Testis (tissue), 2 donors: ENCODE measurements at regions not wholly inside any gene's neighbourhood (a gene's known extent, or its start where the extent isn't known, plus 50 kb on each side); places are given as distances from the start of the nearest gene placed in this dataset.

Experiments
- DNase-seq: peaks from one replicate; pipeline ENCODE4 v3.0.0-alpha.2; 2019
- H3K27ac ChIP-seq, 2 donors: fragments of 200-600 bp; sonication (generic); one replicate each; pipeline ENCODE4 v1.5.1; 2019
- H3K27me3 ChIP-seq: fragments of 200-600 bp; sonication (generic); one replicate; pipeline ENCODE4 v1.5.1; 2019
- H3K36me3 ChIP-seq: fragments of 200-600 bp; sonication (generic); one replicate; pipeline ENCODE4 v1.5.1; 2017; ENCODE audit warnings: low read depth; ENCODE audit errors: missing control alignments
- H3K4me1 ChIP-seq: fragments of 200-600 bp; sonication (generic); one replicate; pipeline ENCODE4 v1.5.1; 2019
- H3K4me3 ChIP-seq, 2 donors: fragments of 200-600 bp; sonication (generic); one replicate each; pipeline ENCODE4 v1.5.1; 2017 to 2019
- H3K9me3 ChIP-seq: fragments of 200-600 bp; sonication (generic); one replicate; pipeline ENCODE4 v1.5.1; 2017
- POLR2A ChIP-seq: fragments of 450-650 bp; IDR thresholded peaks from one replicate; pipeline ENCODE4 v1.6.1; 2017; ENCODE audit warnings: antibody characterized with exemption, mild to moderate bottlenecking, moderate library complexity
- WGBS, 2 donors: methylation state at CpG; one replicate each; pipeline ENCODE4 v1.1.5; 2018; 5-methylcytosine and 5-hydroxymethylcytosine counted together
- intact Hi-C: fragments of 100-400 bp; cut with DNase I; formaldehyde crosslinking; loops from one replicate; pipeline ENCODE4 v1.15.1; 2023; ENCODE audit warnings: low total_unique reads
- TF ChIP-seq, protein P1 (sequence below), 3 experiments: fragments of 450-650 bp in 2 of 3; fragments of 200-600 bp in 1 of 3; sonication (generic) in 1 of 3; IDR thresholded peaks; one replicate each; pipeline ENCODE4 v1.5.1; 2016 to 2019; ENCODE audit warnings: antibody characterized with exemption in 3 of 3, mild to moderate bottlenecking in 2 of 3, moderate library complexity in 1 of 3

DNA sequence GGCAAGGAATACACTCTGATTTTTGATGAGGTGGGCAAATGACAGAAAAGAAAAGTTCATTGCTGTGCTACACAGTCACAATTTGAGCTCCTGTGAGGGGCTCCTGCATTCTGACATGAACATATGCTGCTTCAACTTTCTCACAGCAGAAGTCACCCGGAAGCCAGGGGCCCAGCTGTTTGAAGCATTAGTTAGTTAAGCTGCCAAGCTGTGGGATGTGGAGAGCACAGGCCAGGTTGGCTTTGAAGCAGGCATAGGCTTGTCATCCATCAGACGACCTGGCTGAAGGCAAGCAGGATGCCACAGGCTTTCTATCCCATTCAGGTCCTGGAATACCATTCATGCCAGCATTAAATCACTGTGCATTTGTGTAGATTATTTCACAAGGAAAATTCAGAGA is 63.1 kb downstream of the MTNR1B start:
- 43 to 57% methylated on average over 2 of the region's 2 CpGs for WGBS, 2 donors
- intact Hi-C loops: no loop called here
- no peaks in the 10 kb centered on the region for H3K4me1 ChIP-seq
- H3K27me3 ChIP-seq: no peaks in the 10 kb centered on the region
- DNase-seq: no peak
- TF ChIP-seq, protein P1, sequence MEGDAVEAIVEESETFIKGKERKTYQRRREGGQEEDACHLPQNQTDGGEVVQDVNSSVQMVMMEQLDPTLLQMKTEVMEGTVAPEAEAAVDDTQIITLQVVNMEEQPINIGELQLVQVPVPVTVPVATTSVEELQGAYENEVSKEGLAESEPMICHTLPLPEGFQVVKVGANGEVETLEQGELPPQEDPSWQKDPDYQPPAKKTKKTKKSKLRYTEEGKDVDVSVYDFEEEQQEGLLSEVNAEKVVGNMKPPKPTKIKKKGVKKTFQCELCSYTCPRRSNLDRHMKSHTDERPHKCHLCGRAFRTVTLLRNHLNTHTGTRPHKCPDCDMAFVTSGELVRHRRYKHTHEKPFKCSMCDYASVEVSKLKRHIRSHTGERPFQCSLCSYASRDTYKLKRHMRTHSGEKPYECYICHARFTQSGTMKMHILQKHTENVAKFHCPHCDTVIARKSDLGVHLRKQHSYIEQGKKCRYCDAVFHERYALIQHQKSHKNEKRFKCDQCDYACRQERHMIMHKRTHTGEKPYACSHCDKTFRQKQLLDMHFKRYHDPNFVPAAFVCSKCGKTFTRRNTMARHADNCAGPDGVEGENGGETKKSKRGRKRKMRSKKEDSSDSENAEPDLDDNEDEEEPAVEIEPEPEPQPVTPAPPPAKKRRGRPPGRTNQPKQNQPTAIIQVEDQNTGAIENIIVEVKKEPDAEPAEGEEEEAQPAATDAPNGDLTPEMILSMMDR (IDR thresholded peaks at IDR 0.05): no peak
- no peaks in the 10 kb centered on the region for H3K9me3 ChIP-seq
- H3K27ac ChIP-seq: no peak overlapping the region
- no peaks in the 10 kb centered on the region for H3K36me3 ChIP-seq
- no peak overlapping the region for H3K4me3 ChIP-seq

DNA sequence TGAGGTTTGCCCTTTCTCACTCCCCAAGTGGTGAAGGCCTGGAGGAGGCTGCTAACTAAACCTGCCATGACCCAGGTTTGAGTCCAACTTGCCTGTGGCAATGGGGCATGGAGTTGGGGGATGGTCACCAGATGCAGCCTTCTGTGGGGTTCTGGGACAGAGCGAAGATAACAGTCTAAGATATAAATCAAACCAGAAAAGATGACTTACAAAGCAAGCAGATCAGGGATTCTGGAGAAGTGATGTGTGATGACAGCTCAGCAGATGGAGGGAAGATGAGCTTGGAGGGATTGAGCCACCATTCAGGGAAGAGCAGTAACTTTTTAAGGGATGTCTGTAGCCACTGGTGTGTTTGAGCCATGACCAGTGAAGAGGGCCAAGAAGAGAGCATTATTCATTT is 63.6 kb downstream of the MTNR1B start:
- Histone ChIP-seq H3K4me3 (no peak overlapping the region), H3K27me3 (no peaks in the 10 kb centered on the region), H3K4me1 (no peaks in the 10 kb centered on the region), H3K27ac (no peak overlapping the region), H3K36me3 (no peaks in the 10 kb centered on the region), H3K9me3 (no peaks in the 10 kb centered on the region)
- WGBS, 2 donors: 53 to 100% methylated on average over 1 of the region's 1 CpG
- TF ChIP-seq, protein P1 (IDR thresholded peaks at IDR 0.05): no peak
- no peak for TF ChIP-seq POLR2A
- intact Hi-C loops: no loop called here
- DNase-seq: no peak

DNA sequence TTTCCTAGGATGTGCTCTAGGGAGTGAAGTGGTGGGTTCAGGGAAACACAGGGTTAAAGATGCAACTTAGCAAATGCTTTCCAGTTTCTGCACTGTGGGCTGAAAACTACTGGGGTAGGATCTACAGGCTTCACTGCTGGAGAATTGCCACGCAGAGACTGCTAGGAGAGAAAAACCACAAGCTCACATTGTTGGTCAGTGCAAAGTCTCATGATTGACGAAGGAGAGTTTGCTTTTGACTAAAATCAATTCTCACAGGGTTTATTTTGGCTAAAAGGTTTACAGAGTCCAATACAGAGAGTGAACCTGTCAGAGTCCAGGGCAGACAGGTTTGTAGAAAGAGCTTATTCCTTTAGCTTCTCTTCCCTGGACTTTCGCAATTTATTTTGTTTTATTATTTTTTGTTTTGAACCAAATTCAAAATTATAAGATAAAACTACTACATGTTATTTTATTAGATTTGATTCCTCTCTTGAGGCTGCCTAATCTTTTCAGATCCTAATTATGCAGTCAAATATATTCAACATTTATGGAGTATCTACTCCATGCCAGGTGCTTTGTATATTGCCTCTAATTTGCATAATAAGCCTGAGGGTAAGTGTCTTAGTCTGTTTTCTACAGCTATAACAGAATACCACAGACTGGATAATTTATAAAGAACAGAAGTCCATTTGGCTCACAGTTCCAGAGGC is 64.7 kb downstream of the MTNR1B start:
- 48 to 56% methylated on average over 3 of the region's 3 CpGs for WGBS, 2 donors
- no peak for TF ChIP-seq POLR2A
- TF ChIP-seq, protein P1 (IDR thresholded peaks at IDR 0.05): no peak
- no peaks in the 10 kb centered on the region for H3K9me3 ChIP-seq

DNA sequence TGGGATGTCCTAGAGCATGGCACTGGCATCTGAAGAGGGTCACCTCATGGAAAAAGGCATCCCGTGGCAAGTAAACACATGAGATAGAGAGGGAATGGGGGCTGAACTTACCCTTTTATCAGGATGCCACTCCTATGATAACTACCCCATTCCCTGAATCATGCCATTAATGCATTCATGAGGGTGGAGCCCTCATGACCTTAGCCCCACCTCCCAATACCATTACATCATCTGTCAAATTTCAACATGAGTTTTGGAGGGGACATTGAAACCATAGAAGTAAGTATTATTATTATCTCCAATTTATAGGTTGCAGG is 65.2 kb downstream of the MTNR1B start:
- intact Hi-C loops: no loop called here
- 56 to 65% methylated on average over 1 of the region's 1 CpG for WGBS, 2 donors

More for the DNA sequence above, 64.7 kb downstream of the MTNR1B start:
- no peak for DNase-seq
- intact Hi-C loops: no loop called here
- H3K36me3 ChIP-seq: no peaks in the 10 kb centered on the region
- no peaks in the 10 kb centered on the region for H3K27me3 ChIP-seq
- no peaks in the 10 kb centered on the region for H3K4me1 ChIP-seq
- no peak overlapping the region for H3K27ac ChIP-seq
- no peak overlapping the region for H3K4me3 ChIP-seq

DNA sequence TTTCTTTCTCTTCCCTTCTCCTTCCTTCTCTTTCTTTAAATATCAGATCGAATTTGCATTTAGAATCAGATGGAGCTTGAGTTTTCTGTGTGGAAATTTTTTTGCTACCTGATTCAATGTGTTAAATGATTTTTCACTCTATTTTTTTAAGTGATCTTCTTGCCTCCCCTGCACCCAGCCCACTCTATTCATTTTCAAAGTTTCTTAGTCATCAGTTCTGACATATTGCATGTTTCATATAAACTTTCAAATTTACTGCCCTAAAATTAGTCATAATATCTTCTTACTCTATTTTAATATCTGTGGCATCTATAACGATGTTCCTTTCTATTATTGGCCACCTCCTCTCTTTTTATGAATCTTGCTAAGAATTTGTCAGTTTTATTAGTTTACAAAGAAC is 69.1 kb downstream of the MTNR1B start:
- no peak overlapping the region for H3K4me3 ChIP-seq
- no peak for DNase-seq
- no peaks in the 10 kb centered on the region for H3K4me1 ChIP-seq
- no peaks in the 10 kb centered on the region for H3K9me3 ChIP-seq
- H3K27ac ChIP-seq: no peak overlapping the region
- no peak for TF ChIP-seq POLR2A
- TF ChIP-seq, protein P1 (IDR thresholded peaks at IDR 0.05): no peak
- intact Hi-C loops: no loop called here
- no peaks in the 10 kb centered on the region for H3K27me3 ChIP-seq
- WGBS, 2 donors: 73 to 83% methylated on average over 2 of the region's 2 CpGs
- no peaks in the 10 kb centered on the region for H3K36me3 ChIP-seq

More for the DNA sequence above, 65.2 kb downstream of the MTNR1B start:
- H3K27me3 ChIP-seq: no peaks in the 10 kb centered on the region
- H3K36me3 ChIP-seq: no peaks in the 10 kb centered on the region
- no peak for DNase-seq
- no peak overlapping the region for H3K4me3 ChIP-seq
- no peak overlapping the region for H3K27ac ChIP-seq
- no peaks in the 10 kb centered on the region for H3K4me1 ChIP-seq
- no peak for TF ChIP-seq POLR2A
- TF ChIP-seq, protein P1 (IDR thresholded peaks at IDR 0.05): no peak
- H3K9me3 ChIP-seq: no peaks in the 10 kb centered on the region
